ENCODE measurements at regions not wholly inside any gene's neighbourhood (a gene's known extent, or its start where the extent isn't known, plus 50 kb on each side); places are given as distances from the start of the nearest gene placed in this dataset.

DNA sequence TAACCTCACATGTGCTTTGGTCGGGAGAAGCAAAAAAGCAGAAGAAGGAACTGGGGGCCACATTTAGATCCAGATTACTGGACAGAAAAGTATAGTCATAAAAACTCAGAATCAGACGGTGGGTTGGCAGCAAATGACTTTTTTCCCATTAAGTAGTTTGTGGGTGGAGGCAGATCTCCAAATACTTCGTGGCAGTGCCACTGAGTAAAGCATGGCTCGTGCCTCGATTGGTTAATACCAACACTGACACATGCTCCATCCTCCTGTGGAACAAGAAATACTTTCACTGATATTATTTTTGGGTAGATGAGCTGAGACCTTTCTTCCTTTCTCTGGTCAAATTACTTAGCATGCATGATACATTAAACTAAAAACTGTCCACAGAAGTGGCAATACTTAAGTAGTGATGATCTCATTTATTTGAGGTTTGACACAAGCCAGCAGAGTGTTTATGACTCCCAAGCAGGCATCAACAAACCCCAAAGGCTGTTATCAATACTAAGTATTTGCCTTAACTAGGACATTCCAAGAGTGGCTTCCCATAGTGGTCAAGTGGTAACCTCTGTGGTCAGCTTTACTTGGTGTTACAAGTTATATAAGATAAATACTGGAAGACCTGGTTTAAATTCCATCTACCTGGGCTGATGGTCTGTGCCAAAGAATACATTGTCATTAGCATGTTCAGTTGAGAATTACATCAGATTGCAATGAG lies 500.0 kb upstream of the RUNX1 start:
- H3K9me2 ChIP-seq (replicated peaks; ENCODE audit: low read depth, low read length) = no peaks in the 10 kb centered on the region
- H3K36me3 ChIP-seq (ENCODE audit: insufficient read depth, low read length) = no peaks in the 10 kb centered on the region
- no peaks in the 10 kb centered on the region for H4K20me1 ChIP-seq (ENCODE audit: insufficient read depth, low read length, poor library complexity, severe bottlenecking)
- H3K4me1 ChIP-seq (ENCODE audit: insufficient read depth, low read length, poor library complexity, severe bottlenecking) = no peaks in the 10 kb centered on the region
- no peaks in the 10 kb centered on the region for H3K9me3 ChIP-seq (ENCODE audit: insufficient read depth, low read depth, low read length)
- TF ChIP-seq EZH2phosphoT487 (IDR thresholded peaks at IDR 0.05; ENCODE audit: borderline replicate concordance) = no peak
- TF ChIP-seq, protein P1, sequence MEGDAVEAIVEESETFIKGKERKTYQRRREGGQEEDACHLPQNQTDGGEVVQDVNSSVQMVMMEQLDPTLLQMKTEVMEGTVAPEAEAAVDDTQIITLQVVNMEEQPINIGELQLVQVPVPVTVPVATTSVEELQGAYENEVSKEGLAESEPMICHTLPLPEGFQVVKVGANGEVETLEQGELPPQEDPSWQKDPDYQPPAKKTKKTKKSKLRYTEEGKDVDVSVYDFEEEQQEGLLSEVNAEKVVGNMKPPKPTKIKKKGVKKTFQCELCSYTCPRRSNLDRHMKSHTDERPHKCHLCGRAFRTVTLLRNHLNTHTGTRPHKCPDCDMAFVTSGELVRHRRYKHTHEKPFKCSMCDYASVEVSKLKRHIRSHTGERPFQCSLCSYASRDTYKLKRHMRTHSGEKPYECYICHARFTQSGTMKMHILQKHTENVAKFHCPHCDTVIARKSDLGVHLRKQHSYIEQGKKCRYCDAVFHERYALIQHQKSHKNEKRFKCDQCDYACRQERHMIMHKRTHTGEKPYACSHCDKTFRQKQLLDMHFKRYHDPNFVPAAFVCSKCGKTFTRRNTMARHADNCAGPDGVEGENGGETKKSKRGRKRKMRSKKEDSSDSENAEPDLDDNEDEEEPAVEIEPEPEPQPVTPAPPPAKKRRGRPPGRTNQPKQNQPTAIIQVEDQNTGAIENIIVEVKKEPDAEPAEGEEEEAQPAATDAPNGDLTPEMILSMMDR (conservative IDR thresholded peaks at IDR 0.05; ENCODE audit: low read length) = no peak
- no peaks in the 10 kb centered on the region for H3K27me3 ChIP-seq (ENCODE audit: insufficient read depth, low read length, poor library complexity, severe bottlenecking)
- no peak overlapping the region for H2AFZ ChIP-seq (ENCODE audit: low read length)
- no peak overlapping the region for H3K4me2 ChIP-seq (ENCODE audit: low read depth, low read length, poor library complexity, severe bottlenecking)
- H3K9ac ChIP-seq (ENCODE audit: low read depth, low read length, poor library complexity, severe bottlenecking) = no peak overlapping the region
- no peaks in the 10 kb centered on the region for H3K79me2 ChIP-seq (ENCODE audit: insufficient read depth, low read length)
- H3K4me3 ChIP-seq (ENCODE audit: low read length, poor library complexity, severe bottlenecking) = no peak overlapping the region
- no peaks in the 10 kb centered on the region for H3F3A ChIP-seq (ENCODE audit: low read depth)

DNA sequence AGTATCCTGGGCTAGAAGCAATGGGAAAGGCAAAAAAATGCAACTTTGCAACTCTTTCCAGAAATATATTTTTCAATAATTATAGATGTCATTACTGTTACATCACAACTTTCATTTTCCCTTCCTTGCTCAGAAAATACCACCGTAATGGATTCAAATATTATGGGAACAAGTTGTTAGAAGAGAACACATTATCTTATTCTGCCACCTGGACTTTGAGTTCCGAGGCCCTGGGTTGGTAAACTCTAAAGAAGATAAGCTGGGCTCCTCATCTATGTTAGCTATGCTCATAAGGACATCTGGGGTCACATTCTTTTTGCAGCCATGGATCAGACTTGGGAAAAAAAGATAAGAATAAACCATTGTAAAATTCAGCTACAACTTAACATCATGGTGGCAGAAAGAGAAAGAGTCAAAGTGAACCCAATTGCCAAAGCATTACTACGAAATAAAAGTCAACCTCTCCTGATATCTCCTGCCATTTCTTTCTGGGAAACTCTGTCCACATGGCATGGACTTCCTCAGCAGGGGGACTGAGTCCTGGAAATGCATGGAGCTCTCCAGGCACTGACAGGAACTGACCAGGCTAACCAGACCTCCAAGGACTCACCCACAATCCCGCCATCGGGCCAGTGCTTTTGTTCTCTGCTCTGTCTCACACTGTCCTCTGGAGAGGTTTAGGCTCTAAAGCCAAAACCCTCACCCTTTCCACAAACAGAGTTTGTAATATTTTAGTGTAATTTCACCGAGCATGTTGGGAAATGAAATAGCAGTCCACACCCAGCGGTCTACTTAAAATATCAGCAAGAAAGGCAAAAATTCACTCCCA lies 499.1 kb upstream of the RUNX1 start:
- H3K36me3 ChIP-seq (ENCODE audit: insufficient read depth, low read length) = no peaks in the 10 kb centered on the region
- no peak overlapping the region for H2AFZ ChIP-seq (ENCODE audit: low read length)
- TF ChIP-seq EZH2phosphoT487 (IDR thresholded peaks at IDR 0.05; ENCODE audit: borderline replicate concordance) = no peak
- TF ChIP-seq, protein P1 (conservative IDR thresholded peaks at IDR 0.05; ENCODE audit: low read length) = no peak
- no peak overlapping the region for H3K4me3 ChIP-seq (ENCODE audit: low read length, poor library complexity, severe bottlenecking)
- H3K27me3 ChIP-seq (ENCODE audit: insufficient read depth, low read length, poor library complexity, severe bottlenecking) = no peaks in the 10 kb centered on the region
- no peaks in the 10 kb centered on the region for H3K79me2 ChIP-seq (ENCODE audit: insufficient read depth, low read length)
- no peaks in the 10 kb centered on the region for H4K20me1 ChIP-seq (ENCODE audit: insufficient read depth, low read length, poor library complexity, severe bottlenecking)
- H3K4me2 ChIP-seq (ENCODE audit: low read depth, low read length, poor library complexity, severe bottlenecking) = no peak overlapping the region
- no peaks in the 10 kb centered on the region for H3K9me3 ChIP-seq (ENCODE audit: insufficient read depth, low read depth, low read length)
- H3K9ac ChIP-seq (ENCODE audit: low read depth, low read length, poor library complexity, severe bottlenecking) = no peak overlapping the region
- H3K4me1 ChIP-seq (ENCODE audit: insufficient read depth, low read length, poor library complexity, severe bottlenecking) = no peaks in the 10 kb centered on the region
- H3K9me2 ChIP-seq (replicated peaks; ENCODE audit: low read depth, low read length) = no peaks in the 10 kb centered on the region
- H3F3A ChIP-seq (ENCODE audit: low read depth) = no peaks in the 10 kb centered on the region

DNA sequence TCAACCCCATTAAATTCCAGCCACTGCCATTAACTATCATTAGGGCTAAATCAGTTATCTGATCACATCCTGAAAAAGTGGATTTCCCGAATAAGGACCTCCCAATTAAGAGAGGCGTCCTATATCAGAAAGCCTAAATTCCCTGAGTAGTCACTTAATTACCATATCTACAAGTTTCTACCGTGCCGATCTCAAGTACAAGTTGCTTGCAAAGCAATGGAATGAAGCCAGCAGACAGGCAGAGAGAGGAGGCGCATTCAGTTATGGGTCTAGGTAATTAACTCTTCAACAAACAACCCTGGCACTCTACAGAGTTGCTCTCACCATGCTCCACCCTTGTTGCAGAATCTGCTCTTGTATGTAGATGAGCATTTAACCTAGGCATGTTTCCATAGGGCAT lies 494.6 kb upstream of the RUNX1 start:
- Histone ChIP-seq H3K4me1 (ENCODE audit: insufficient read depth, low read length, poor library complexity, severe bottlenecking) (no peaks in the 10 kb centered on the region), H3K36me3 (ENCODE audit: insufficient read depth, low read length) (no peaks in the 10 kb centered on the region), H3F3A (ENCODE audit: low read depth) (no peaks in the 10 kb centered on the region), H2AFZ (ENCODE audit: low read length) (no peak overlapping the region), H4K20me1 (ENCODE audit: insufficient read depth, low read length, poor library complexity, severe bottlenecking) (no peaks in the 10 kb centered on the region), H3K79me2 (ENCODE audit: insufficient read depth, low read length) (no peaks in the 10 kb centered on the region), H3K9me2 (replicated peaks; ENCODE audit: low read depth, low read length) (no peaks in the 10 kb centered on the region), H3K27me3 (ENCODE audit: insufficient read depth, low read length, poor library complexity, severe bottlenecking) (no peaks in the 10 kb centered on the region), H3K4me2 (ENCODE audit: low read depth, low read length, poor library complexity, severe bottlenecking) (no peak overlapping the region), H3K9me3 (ENCODE audit: insufficient read depth, low read depth, low read length) (no peaks in the 10 kb centered on the region), H3K4me3 (ENCODE audit: low read length, poor library complexity, severe bottlenecking) (no peak overlapping the region), H3K9ac (ENCODE audit: low read depth, low read length, poor library complexity, severe bottlenecking) (no peak overlapping the region)
- TF ChIP-seq EZH2phosphoT487 (IDR thresholded peaks at IDR 0.05; ENCODE audit: borderline replicate concordance) = no peak
- TF ChIP-seq, protein P1 (conservative IDR thresholded peaks at IDR 0.05; ENCODE audit: low read length) = no peak
